HepG2 (cell line): ENCODE measurements at regions not wholly inside any gene's neighbourhood (a gene's known extent, or its start where the extent isn't known, plus 50 kb on each side); places are given as distances from the start of the nearest gene placed in this dataset.
A peak's percentile ranks its signal among the peaks of the same experiment; 100 is the strongest.

ENCODE experiments used
- ATAC-seq: fragments of 200-7000 bp; cut with Tn5 transposase; 3 replicates; pipeline ENCODE4 v1.9.1; 2020; ENCODE audit warnings: mild to moderate bottlenecking, moderate library complexity
- BruUV-seq: library from RNA; stranded (reverse); fragments of 400-500 nt; replicated peaks from 2 replicates; lab custom pipeline; 2021; lab: Mats Ljungman, UMichigan
- CTCF ChIA-PET: fragments of 300-600 bp; formaldehyde crosslinking; extraction: SDS; loops from one replicate; lab custom pipeline; 2021; ENCODE audit warnings: low total read pairs, inconsistent platforms, low intra/inter-chr PET ratio; lab: Yijun Ruan, JAX
- POLR2A ChIA-PET: fragments of 350-600 bp; sonication (Branson Sonifier 250); formaldehyde crosslinking; loops from one replicate; lab custom pipeline; 2020; ENCODE audit warnings: antibody characterized with exemption, inconsistent platforms; lab: Yijun Ruan, JAX
- DNase-seq: peaks from one replicate; pipeline ENCODE4 v3.0.0-alpha.2; 2015; ENCODE audit warnings: low spot score
- FAIRE-seq: peaks from 3 replicates; lab custom pipeline; 2011; peaks lifted over from hg19 to GRCh38; lab: Jason Lieb, UNC
- H2AFZ ChIP-seq: one replicate; pipeline ENCODE4 v1.6.1; 2011; ENCODE audit warnings: low read length, inconsistent platforms
- H3K27ac ChIP-seq: fragments of 300-600 bp; 3 replicates; pipeline ENCODE4 v1.8.0; 2011; ENCODE audit warnings: mixed run types, mild to moderate bottlenecking, mixed read lengths, low read length, inconsistent platforms; ENCODE audit not compliant: insufficient read depth; ENCODE audit errors: extremely low read length
- H3K27me3 ChIP-seq, 2 experiments: fragments of 200-600 bp in 1 of 2; 2 replicates in 1 of 2; 3 replicates in 1 of 2; pipeline versions ENCODE4 v1.6.0 to v1.8.0; 2011; ENCODE audit warnings: low read length in 2 of 2, mild to moderate bottlenecking in 2 of 2, moderate library complexity in 2 of 2, inconsistent platforms in 1 of 2; ENCODE audit not compliant: insufficient read depth in 2 of 2, control insufficient read depth in 1 of 2
- H3K36me3 ChIP-seq, 2 experiments: fragments of 200-600 bp in 1 of 2; replicated peaks in 1 of 2; 2 replicates in 1 of 2; 3 replicates in 1 of 2; pipeline versions ENCODE4 v1.5.1 to v1.8.0; 2011; ENCODE audit warnings: low read length in 2 of 2, inconsistent platforms in 1 of 2; ENCODE audit not compliant: insufficient read depth in 2 of 2, control insufficient read depth in 1 of 2
- H3K4me1 ChIP-seq: 2 replicates; pipeline ENCODE4 v1.5.1; 2012; ENCODE audit warnings: low read length, inconsistent platforms; ENCODE audit not compliant: insufficient read depth
- H3K4me2 ChIP-seq: 2 replicates; pipeline ENCODE4 v1.6.0; 2011; ENCODE audit warnings: low read depth, low read length, inconsistent platforms
- H3K4me3 ChIP-seq, 3 experiments: fragments of 200-600 bp in 1 of 3; sonication (generic), shearing (Covaris generic) in 1 of 3; replicated peaks in 1 of 3; 2 replicates each; pipeline ENCODE4 v1.5.1; 2011 to 2016; ENCODE audit warnings: low read length in 3 of 3, inconsistent platforms in 2 of 3, low read depth in 2 of 3, mild to moderate bottlenecking in 2 of 3, control low read depth in 1 of 3, mixed read lengths in 1 of 3; ENCODE audit not compliant: insufficient read depth in 1 of 3
- H3K79me2 ChIP-seq: one replicate; pipeline ENCODE4 v1.6.1; 2011; ENCODE audit warnings: low read length, inconsistent platforms; ENCODE audit not compliant: insufficient read depth
- H3K9ac ChIP-seq: 2 replicates; pipeline ENCODE4 v1.6.0; 2011; ENCODE audit warnings: mild to moderate bottlenecking, low read depth, low read length, inconsistent platforms; ENCODE audit not compliant: insufficient read depth
- H3K9me3 ChIP-seq: 2 replicates; pipeline ENCODE4 v1.5.1; 2012; ENCODE audit warnings: mild to moderate bottlenecking, low read length
- H4K20me1 ChIP-seq: 2 replicates; pipeline ENCODE4 v1.6.0; 2011; ENCODE audit warnings: inconsistent platforms, mild to moderate bottlenecking, low read length, moderate library complexity; ENCODE audit not compliant: insufficient read depth
- BRCA1 ChIP-seq: sonication (generic); formaldehyde crosslinking; IDR thresholded peaks from 2 replicates; pipeline ENCODE4 v1.4.0; 2020; ENCODE audit warnings: missing genetic modification reagents
- CBX1 ChIP-seq: IDR thresholded peaks from one replicate; pipeline ENCODE4 v1.6.1; 2016; ENCODE audit warnings: antibody characterized with exemption, low read depth
- CEBPZ ChIP-seq: IDR thresholded peaks from 2 replicates; pipeline ENCODE4 v1.6.1; 2012; ENCODE audit warnings: low read length, improper control_type of control experiment
- DNMT1 ChIP-seq: sonication (generic); formaldehyde crosslinking; IDR thresholded peaks from 2 replicates; pipeline ENCODE4 v1.5.1; 2020; ENCODE audit warnings: mild to moderate bottlenecking, missing genetic modification reagents
- HDAC6 ChIP-seq: fragments of 200-600 bp; sonication (generic); IDR thresholded peaks from 2 replicates; pipeline ENCODE4 v1.7.0; 2017; ENCODE audit warnings: mild to moderate bottlenecking, antibody characterized with exemption, low read length, low read depth
- HES4 ChIP-seq: sonication (generic); formaldehyde crosslinking; IDR thresholded peaks from 2 replicates; pipeline ENCODE4 v1.9.0; 2021; ENCODE audit warnings: mild to moderate bottlenecking, missing genetic modification reagents, borderline replicate concordance
- HNRNPK ChIP-seq: fragments of 200-400 bp; formaldehyde crosslinking; IDR thresholded peaks from 2 replicates; pipeline ENCODE4 v1.6.1; 2018; ENCODE audit warnings: low read length, low read depth, moderate library complexity, mild to moderate bottlenecking; ENCODE audit not compliant: poor library complexity, severe bottlenecking
- ISL2 ChIP-seq: sonication (generic); formaldehyde crosslinking; IDR thresholded peaks from 2 replicates; pipeline ENCODE4 v1.5.0; 2020; ENCODE audit warnings: missing genetic modification reagents
- ISX ChIP-seq: sonication (generic); formaldehyde crosslinking; conservative IDR thresholded peaks from 2 replicates; pipeline ENCODE4 v1.5.0; 2020; ENCODE audit warnings: missing genetic modification reagents
- NPAS2 ChIP-seq: sonication (generic); formaldehyde crosslinking; IDR thresholded peaks from 2 replicates; pipeline ENCODE4 v1.8.0; 2022; ENCODE audit warnings: mild to moderate bottlenecking, missing genetic modification reagents, borderline replicate concordance
- RORA ChIP-seq: sonication (generic); formaldehyde crosslinking; IDR thresholded peaks from 2 replicates; pipeline ENCODE4 v1.5.0; 2020; ENCODE audit warnings: mild to moderate bottlenecking, missing genetic modification reagents, moderate library complexity
- TAF1 ChIP-seq: sonication (generic); formaldehyde crosslinking; IDR thresholded peaks from 2 replicates; pipeline ENCODE4 v1.4.0; 2020; ENCODE audit warnings: missing genetic modification reagents
- ZNF552 ChIP-seq: sonication (generic); formaldehyde crosslinking; IDR thresholded peaks from 2 replicates; pipeline ENCODE4 v1.9.0; 2022; ENCODE audit warnings: missing genetic modification reagents, mild to moderate bottlenecking, borderline replicate concordance
- ZNF607 ChIP-seq: sonication (generic); formaldehyde crosslinking; IDR thresholded peaks from 2 replicates; pipeline ENCODE4 v1.5.1; 2020; ENCODE audit warnings: missing genetic modification reagents, mild to moderate bottlenecking, borderline replicate concordance
- ZNF652 ChIP-seq: IDR thresholded peaks from 2 replicates; pipeline ENCODE4 v1.6.1; 2016; ENCODE audit warnings: low read depth, borderline replicate concordance
- ZNF770 ChIP-seq: sonication (generic); formaldehyde crosslinking; IDR thresholded peaks from 2 replicates; pipeline ENCODE4 v1.5.0; 2020; ENCODE audit warnings: mild to moderate bottlenecking, missing genetic modification reagents
- ZNF781 ChIP-seq: sonication (generic); formaldehyde crosslinking; IDR thresholded peaks from 2 replicates; pipeline ENCODE4 v1.5.1; 2020; ENCODE audit warnings: borderline replicate concordance, mild to moderate bottlenecking, missing genetic modification reagents; ENCODE audit errors: not compliant biosample characterization
- WGBS: methylation state at CpG from one replicate; pipeline ENCODE4 v1.1.6; 2017; ENCODE audit warnings: low lambda C conversion rate; 5-methylcytosine and 5-hydroxymethylcytosine counted together
- in situ Hi-C: cut with HindIII; loops from 2 replicates; pipeline ENCODE4 v1.10.0; 2017; ENCODE audit warnings: low pct_unique_long_range_greater_than_20kb; ENCODE audit not compliant: extremely low pct_ligation_motif_present
- intact Hi-C: fragments of 100-400 bp; cut with micrococcal nuclease; formaldehyde crosslinking; loops from one replicate; pipeline ENCODE4 v1.10.0; 2022; ENCODE audit not compliant: unreplicated experiment
- TF ChIP-seq, protein P1 (sequence below): sonication (generic); formaldehyde crosslinking; IDR thresholded peaks from 2 replicates; pipeline ENCODE4 v1.8.1; 2022; ENCODE audit warnings: mild to moderate bottlenecking, missing genetic modification reagents

DNA sequence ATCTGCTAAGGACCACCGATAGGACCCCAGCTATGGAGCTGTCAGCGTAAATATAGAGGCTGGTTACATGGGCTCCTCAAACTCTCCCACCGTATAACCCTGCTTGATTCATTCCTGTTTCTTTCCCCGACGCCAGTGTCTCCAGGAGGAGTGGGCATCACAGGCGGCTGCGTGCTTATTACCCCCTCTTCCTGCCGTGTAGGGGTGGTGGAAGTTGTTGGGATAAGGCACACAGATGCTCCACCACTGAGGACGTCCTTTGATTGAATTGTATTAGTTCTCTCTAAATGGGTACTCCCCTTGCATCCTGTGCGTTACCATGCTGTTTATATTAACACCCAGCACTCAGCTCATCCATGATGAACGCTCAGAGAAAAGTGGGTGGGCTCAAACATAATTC lies 104.6 kb downstream of the ZBTB18 start:
- Histone ChIP-seq H3K36me3 (no peaks in the 10 kb centered on the region), H3K79me2 (no peaks in the 10 kb centered on the region), H3K4me1 (peaks cover 13% of the 10 kb centered on the region), H2AFZ (no peak overlapping the region), H3K27ac (no peak overlapping the region), H3K9me3 (no peaks in the 10 kb centered on the region), H3K4me3 (no peak overlapping the region), H3K4me2 (peak overlapping the region; percentile 57; the same call in 1 of the 2 replicates), H4K20me1 (no peaks in the 10 kb centered on the region), H3K9ac (no peak overlapping the region), H3K27me3 (peaks cover 0 to 11% of the 10 kb centered on the region in 2 experiments; a peak in 3 of 5 replicates)
- intact Hi-C loops, result no loop called here
- in situ Hi-C loops, result no loop called here
- BruUV-seq, result no TSS peak
- WGBS, result 80% methylated on average over 11 of the region's 11 CpGs
- ChIA-PET POLR2A (no interaction called here), CTCF (no interaction called here)
- DNase-seq (no peak), ATAC-seq (no peak; the same call in 2 of the 3 replicates), FAIRE-seq (no peak)
- TF ChIP-seq CBX1, result no peak
- no peak for TF ChIP-seq TAF1 (CRISPR knock-in tag)
- no peak for TF ChIP-seq ISX (CRISPR knock-in tag)
- TF ChIP-seq BRCA1, result no peak
- TF ChIP-seq CEBPZ, result no peak
- TF ChIP-seq ZNF770 (CRISPR knock-in tag), result no peak
- no peak for TF ChIP-seq ZNF607 (CRISPR knock-in tag)
- TF ChIP-seq DNMT1 (CRISPR knock-in tag), result no peak
- TF ChIP-seq, protein P1, sequence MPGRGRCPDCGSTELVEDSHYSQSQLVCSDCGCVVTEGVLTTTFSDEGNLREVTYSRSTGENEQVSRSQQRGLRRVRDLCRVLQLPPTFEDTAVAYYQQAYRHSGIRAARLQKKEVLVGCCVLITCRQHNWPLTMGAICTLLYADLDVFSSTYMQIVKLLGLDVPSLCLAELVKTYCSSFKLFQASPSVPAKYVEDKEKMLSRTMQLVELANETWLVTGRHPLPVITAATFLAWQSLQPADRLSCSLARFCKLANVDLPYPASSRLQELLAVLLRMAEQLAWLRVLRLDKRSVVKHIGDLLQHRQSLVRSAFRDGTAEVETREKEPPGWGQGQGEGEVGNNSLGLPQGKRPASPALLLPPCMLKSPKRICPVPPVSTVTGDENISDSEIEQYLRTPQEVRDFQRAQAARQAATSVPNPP (CRISPR knock-in tag), result no peak
- TF ChIP-seq ISL2 (CRISPR knock-in tag), result no peak
- no peak for TF ChIP-seq HNRNPK
- TF ChIP-seq NPAS2 (CRISPR knock-in tag), result no peak
- no peak for TF ChIP-seq HES4 (CRISPR knock-in tag)
- no peak for TF ChIP-seq ZNF552
- no peak for TF ChIP-seq ZNF781
- no peak for TF ChIP-seq HDAC6
- no peak for TF ChIP-seq RORA (CRISPR knock-in tag)
- TF ChIP-seq ZNF652 (CRISPR knock-in tag), result no peak
